ENCODE measurements at regions not wholly inside any gene's neighbourhood (a gene's known extent, or its start where the extent isn't known, plus 50 kb on each side); places are given as distances from the start of the nearest gene placed in this dataset.

DNA sequence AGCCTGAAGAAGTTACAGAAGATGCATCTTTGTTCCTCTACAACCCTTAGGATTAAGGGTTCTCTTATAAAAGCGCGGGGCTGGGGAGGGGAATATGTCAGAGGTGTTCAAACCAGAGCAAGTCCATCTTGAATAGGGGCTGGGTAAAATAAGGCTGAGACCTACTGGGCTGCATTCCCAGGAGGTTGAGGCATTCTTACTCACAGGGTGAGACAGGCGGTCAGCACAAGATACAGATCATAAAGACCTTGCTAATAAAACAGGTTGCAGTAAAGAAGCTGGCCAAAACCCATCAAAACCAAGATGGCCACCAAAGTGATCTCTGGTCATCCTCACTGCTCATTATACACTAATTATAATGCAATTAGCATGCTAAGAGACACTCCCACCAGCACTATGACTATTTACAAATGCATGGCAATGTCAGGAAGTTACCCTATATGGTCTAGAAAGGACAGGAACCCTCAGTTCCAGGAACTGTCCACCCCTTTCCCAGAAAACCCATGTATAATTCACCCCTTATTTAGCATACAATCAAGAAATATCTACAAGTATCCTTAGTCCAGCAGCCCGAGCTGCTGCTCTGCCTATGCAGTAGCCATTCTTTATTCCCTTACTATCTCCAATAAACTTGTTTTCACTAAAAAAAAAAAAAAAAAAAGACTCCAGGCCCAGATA, 108.1 kb upstream of the FOXN3 start:
- no peak for DNase-seq (ENCODE audit: low spot score)
- POLR2A ChIA-PET (ENCODE audit: low non-redundant PET) = no interaction called here

DNA sequence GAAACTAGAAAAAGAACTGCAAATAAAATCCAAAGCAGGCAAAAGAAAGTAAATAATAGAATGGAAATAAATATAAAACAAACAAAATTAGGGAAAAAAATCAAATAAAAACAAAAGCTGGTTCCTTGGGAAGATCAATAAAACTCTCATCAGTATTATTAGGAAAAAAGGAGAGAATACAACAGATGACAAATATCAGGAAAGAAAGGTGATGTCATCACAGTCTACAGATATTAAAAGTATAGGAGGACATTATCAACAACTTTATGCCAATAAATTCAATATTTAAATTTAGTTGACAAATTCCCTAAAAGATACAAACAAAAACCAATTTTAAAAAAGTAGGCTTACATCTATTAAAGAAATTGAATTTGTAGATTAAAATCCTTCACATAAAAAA, 107.4 kb upstream of the FOXN3 start:
- CTCF ChIA-PET = no interaction called here
- H3K36me3 ChIP-seq (ENCODE audit: insufficient read depth, low read length, poor library complexity, severe bottlenecking) = no peaks in the 10 kb centered on the region
- H3K4me1 ChIP-seq (ENCODE audit: insufficient read depth, low read length, poor library complexity, severe bottlenecking) = no peaks in the 10 kb centered on the region
- DNase-seq (ENCODE audit: low spot score) = no peak
- no peak overlapping the region for H3K27ac ChIP-seq (ENCODE audit: low read depth, low read length, poor library complexity, severe bottlenecking)
- H3K9me3 ChIP-seq (ENCODE audit: low read depth, low read length, poor library complexity, severe bottlenecking) = peaks cover 6% of the 10 kb centered on the region
- no peaks in the 10 kb centered on the region for H3K27me3 ChIP-seq (replicated peaks; ENCODE audit: insufficient read depth, low read depth, low read length, poor library complexity)
- no peak overlapping the region for H3K4me3 ChIP-seq (ENCODE audit: low read depth, low read length, poor library complexity, severe bottlenecking)
- TF ChIP-seq, protein P1, sequence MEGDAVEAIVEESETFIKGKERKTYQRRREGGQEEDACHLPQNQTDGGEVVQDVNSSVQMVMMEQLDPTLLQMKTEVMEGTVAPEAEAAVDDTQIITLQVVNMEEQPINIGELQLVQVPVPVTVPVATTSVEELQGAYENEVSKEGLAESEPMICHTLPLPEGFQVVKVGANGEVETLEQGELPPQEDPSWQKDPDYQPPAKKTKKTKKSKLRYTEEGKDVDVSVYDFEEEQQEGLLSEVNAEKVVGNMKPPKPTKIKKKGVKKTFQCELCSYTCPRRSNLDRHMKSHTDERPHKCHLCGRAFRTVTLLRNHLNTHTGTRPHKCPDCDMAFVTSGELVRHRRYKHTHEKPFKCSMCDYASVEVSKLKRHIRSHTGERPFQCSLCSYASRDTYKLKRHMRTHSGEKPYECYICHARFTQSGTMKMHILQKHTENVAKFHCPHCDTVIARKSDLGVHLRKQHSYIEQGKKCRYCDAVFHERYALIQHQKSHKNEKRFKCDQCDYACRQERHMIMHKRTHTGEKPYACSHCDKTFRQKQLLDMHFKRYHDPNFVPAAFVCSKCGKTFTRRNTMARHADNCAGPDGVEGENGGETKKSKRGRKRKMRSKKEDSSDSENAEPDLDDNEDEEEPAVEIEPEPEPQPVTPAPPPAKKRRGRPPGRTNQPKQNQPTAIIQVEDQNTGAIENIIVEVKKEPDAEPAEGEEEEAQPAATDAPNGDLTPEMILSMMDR (conservative IDR thresholded peaks at IDR 0.05; ENCODE audit: low read depth, low read length) = no peak
- no peak for TF ChIP-seq EZH2 (IDR thresholded peaks at IDR 0.05; ENCODE audit: borderline replicate concordance, low read depth, low read length, poor library complexity, severe bottlenecking)
- no TSS peak for BruUV-seq (replicated peaks)
- POLR2A ChIA-PET (ENCODE audit: low non-redundant PET) = no interaction called here
- intact Hi-C loops (cut with micrococcal nuclease; ENCODE audit: unreplicated experiment) = no loop called here

More for the DNA sequence above, 108.1 kb upstream of the FOXN3 start:
- TF ChIP-seq, protein P1 (conservative IDR thresholded peaks at IDR 0.05; ENCODE audit: low read depth, low read length) = no peak
- TF ChIP-seq EZH2 (IDR thresholded peaks at IDR 0.05; ENCODE audit: borderline replicate concordance, low read depth, low read length, poor library complexity, severe bottlenecking) = no peak
- Histone ChIP-seq H3K4me1 (ENCODE audit: insufficient read depth, low read length, poor library complexity, severe bottlenecking) (no peaks in the 10 kb centered on the region), H3K27me3 (replicated peaks; ENCODE audit: insufficient read depth, low read depth, low read length, poor library complexity) (no peaks in the 10 kb centered on the region), H3K9me3 (ENCODE audit: low read depth, low read length, poor library complexity, severe bottlenecking) (peaks cover 6% of the 10 kb centered on the region), H3K4me3 (ENCODE audit: low read depth, low read length, poor library complexity, severe bottlenecking) (no peak overlapping the region), H3K27ac (ENCODE audit: low read depth, low read length, poor library complexity, severe bottlenecking) (no peak overlapping the region), H3K36me3 (ENCODE audit: insufficient read depth, low read length, poor library complexity, severe bottlenecking) (no peaks in the 10 kb centered on the region)
- intact Hi-C loops (cut with micrococcal nuclease; ENCODE audit: unreplicated experiment) = no loop called here
- BruUV-seq (replicated peaks) = no TSS peak
- CTCF ChIA-PET = no interaction called here

DNA sequence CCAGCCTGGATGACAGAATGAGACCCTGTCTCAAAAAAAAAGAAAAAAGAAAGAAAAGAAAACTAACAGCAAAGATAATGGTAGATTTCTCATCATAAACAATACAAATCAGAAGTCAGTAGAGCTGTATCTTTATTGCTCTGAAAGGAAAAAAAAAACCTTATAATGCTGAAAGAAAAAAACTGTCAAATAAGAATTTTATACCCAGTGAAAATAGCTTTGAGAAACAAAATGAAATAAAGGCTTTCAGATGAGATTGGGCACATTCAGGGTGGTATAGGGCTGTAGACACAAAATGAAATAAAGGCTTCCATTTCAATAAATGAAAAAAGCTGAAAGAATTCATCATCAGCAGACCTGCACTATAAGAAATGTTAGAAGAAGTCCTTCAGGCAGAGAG, 105.0 kb upstream of the FOXN3 start:
- ChIA-PET POLR2A (ENCODE audit: low non-redundant PET) (no interaction called here), CTCF (no interaction called here)
- Histone ChIP-seq H3K36me3 (ENCODE audit: insufficient read depth, low read length, poor library complexity, severe bottlenecking) (no peaks in the 10 kb centered on the region), H3K9me3 (ENCODE audit: low read depth, low read length, poor library complexity, severe bottlenecking) (peaks cover 6% of the 10 kb centered on the region), H3K4me1 (ENCODE audit: insufficient read depth, low read length, poor library complexity, severe bottlenecking) (no peaks in the 10 kb centered on the region), H3K27ac (ENCODE audit: low read depth, low read length, poor library complexity, severe bottlenecking) (no peak overlapping the region), H3K4me3 (ENCODE audit: low read depth, low read length, poor library complexity, severe bottlenecking) (no peak overlapping the region), H3K27me3 (replicated peaks; ENCODE audit: insufficient read depth, low read depth, low read length, poor library complexity) (no peaks in the 10 kb centered on the region)
- DNase-seq (ENCODE audit: low spot score) = no peak
- TF ChIP-seq EZH2 (IDR thresholded peaks at IDR 0.05; ENCODE audit: borderline replicate concordance, low read depth, low read length, poor library complexity, severe bottlenecking) = no peak
- TF ChIP-seq, protein P1 (conservative IDR thresholded peaks at IDR 0.05; ENCODE audit: low read depth, low read length) = no peak
- intact Hi-C loops (cut with micrococcal nuclease; ENCODE audit: unreplicated experiment) = no loop called here
- no TSS peak for BruUV-seq (replicated peaks)
